Epithelial cell of esophagus (primary cell): ENCODE measurements at regions not wholly inside any gene's neighbourhood (a gene's known extent, or its start where the extent isn't known, plus 50 kb on each side); places are given as distances from the start of the nearest gene placed in this dataset.

ENCODE experiments used
- DNase-seq: peaks from one replicate; pipeline ENCODE4 v3.0.0; 2010; ENCODE audit warnings: low read depth
- H3K4me3 ChIP-seq: 2 replicates; pipeline ENCODE4 v1.5.1; 2011; ENCODE audit warnings: mild to moderate bottlenecking, low read length, control low read depth
- TF ChIP-seq, protein P1 (sequence below): IDR thresholded peaks from 2 replicates; pipeline ENCODE4 v1.5.1; 2011; ENCODE audit warnings: low read depth, mild to moderate bottlenecking, low read length, control low read depth, inconsistent platforms; ENCODE audit not compliant: insufficient read depth; ENCODE audit errors: missing control alignments

DNA sequence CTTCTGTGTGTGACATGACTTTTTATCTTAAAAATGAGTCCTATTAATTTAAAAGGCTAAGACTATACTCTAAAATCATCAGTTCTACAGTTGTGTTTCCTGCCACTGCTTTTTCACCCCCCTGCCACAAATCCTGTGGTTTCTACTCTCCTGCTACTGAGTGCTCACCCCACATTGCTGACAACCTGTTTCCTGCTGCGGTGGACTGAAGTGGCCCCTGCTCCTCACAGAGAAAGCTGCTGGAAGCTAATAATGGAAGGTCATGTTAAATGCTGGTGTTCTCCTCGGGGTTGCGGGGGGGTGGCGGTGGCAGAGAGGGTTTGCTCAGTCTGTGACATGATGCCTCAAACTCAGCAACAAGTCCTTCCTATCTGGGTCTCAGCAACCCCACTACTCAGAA is 113.2 kb upstream of the INHBA start:
- H3K4me3 ChIP-seq: no peak overlapping the region
- TF ChIP-seq, protein P1, sequence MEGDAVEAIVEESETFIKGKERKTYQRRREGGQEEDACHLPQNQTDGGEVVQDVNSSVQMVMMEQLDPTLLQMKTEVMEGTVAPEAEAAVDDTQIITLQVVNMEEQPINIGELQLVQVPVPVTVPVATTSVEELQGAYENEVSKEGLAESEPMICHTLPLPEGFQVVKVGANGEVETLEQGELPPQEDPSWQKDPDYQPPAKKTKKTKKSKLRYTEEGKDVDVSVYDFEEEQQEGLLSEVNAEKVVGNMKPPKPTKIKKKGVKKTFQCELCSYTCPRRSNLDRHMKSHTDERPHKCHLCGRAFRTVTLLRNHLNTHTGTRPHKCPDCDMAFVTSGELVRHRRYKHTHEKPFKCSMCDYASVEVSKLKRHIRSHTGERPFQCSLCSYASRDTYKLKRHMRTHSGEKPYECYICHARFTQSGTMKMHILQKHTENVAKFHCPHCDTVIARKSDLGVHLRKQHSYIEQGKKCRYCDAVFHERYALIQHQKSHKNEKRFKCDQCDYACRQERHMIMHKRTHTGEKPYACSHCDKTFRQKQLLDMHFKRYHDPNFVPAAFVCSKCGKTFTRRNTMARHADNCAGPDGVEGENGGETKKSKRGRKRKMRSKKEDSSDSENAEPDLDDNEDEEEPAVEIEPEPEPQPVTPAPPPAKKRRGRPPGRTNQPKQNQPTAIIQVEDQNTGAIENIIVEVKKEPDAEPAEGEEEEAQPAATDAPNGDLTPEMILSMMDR: no peak
- DNase-seq: no peak

DNA sequence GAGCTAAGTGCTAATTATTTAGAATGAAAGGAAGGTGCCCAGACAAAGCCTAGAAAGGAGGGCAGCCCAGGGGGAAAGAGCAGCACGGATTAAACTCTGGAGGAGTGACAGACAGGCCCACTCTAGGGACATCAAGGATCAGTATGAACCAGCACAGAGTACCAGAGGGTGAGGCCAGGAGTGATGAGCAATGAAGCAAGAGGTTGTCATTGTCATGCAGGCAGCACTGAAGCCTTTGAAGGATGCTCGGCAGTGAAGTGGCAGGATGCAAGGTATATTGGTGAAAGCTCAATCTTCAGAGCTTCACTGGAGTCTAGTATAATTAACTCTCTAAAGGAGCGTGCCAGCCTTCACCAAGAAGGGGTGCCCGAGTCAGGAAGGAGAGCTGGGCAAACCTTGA is 112.0 kb upstream of the INHBA start:
- TF ChIP-seq, protein P1: no peak

DNA sequence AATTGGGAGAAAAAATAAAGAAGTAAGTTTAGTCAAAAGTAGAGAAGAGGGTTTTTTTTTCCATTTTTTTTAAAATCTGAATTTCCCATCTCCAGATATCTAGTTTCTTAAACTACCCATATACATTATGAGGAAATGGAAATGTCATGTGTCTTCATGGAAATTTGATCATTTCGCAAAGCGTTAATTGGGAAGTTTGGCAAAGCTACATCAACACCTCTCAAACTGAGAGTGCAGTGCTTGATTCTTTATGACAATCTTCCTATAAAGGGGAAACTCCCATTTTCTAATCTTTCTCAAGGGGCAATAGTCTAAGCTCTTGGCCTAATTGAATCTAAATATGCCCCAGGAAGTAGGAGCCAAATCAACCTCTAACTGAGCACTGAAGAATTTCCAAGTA is 110.4 kb upstream of the INHBA start:
- DNase-seq: no peak
- TF ChIP-seq, protein P1: no peak

More for the DNA sequence above, 112.0 kb upstream of the INHBA start:
- DNase-seq: no peak
- H3K4me3 ChIP-seq: no peak overlapping the region

DNA sequence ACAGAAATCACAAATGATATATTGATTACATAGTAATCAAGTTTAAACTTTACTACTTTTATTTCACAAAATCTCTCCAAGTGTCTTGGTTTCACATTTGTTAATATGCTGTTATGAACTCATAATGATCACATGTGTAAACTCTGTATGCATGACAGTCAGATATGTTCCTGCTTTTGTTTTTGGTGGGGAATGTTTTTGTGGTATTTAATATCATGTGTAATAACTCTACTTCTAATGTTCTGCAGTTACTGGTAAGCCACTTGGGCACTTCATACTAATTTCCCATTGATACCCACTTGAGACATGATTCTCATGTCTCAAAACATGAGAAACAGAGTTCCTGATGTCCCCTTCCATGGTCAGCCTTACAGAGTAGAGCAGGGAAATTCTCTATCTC is 109.1 kb upstream of the INHBA start:
- no peak overlapping the region for H3K4me3 ChIP-seq
- TF ChIP-seq, protein P1: no peak
- DNase-seq: no peak

More for the DNA sequence above, 110.4 kb upstream of the INHBA start:
- no peak overlapping the region for H3K4me3 ChIP-seq

GRCh38 chr7:41809940-41810576 is 107.2 kb upstream of the INHBA start:
- no peak overlapping the region for H3K4me3 ChIP-seq
- TF ChIP-seq, protein P1: no peak
- no peak for DNase-seq

- H3K4me3 ChIP-seq: no peak overlapping the region
- DNase-seq: peak; percentile 10
- TF ChIP-seq, protein P1: no peak
Observed at GRCh38 chr7:41809529-41809939, 106.6 kb upstream of the INHBA start.

DNA sequence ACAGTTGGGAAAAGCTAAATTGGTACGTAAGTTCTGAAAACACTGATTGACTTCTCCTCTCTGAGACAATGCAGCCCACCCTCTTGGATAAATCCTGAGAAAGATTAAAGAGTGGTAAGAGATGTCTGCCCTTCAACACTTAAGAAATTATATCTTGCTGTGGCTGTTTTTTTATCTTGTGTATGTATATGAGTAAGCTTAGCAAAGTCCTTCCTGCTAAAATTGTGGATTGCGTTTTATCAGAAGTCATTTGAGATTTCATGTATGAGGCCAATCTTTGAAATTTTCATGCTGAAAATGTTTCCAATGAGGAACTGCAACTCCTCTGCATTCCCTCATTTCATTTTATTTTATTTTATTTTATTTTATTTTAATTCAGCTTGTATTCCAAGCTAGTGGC is 106.2 kb upstream of the INHBA start:
- no peak overlapping the region for H3K4me3 ChIP-seq
- TF ChIP-seq, protein P1: no peak
- no peak for DNase-seq
